MM.1S (cell line): ENCODE measurements at regions not wholly inside any gene's neighbourhood (a gene's known extent, or its start where the extent isn't known, plus 50 kb on each side); places are given as distances from the start of the nearest gene placed in this dataset.

Source experiments
- DNase-seq: peaks from one replicate; pipeline ENCODE4 v3.0.0-alpha.2; 2015
- H2AFZ ChIP-seq: fragments of 300-600 bp; sonication (generic); 2 replicates; pipeline ENCODE4 v1.6.0; 2016; ENCODE audit warnings: antibody characterized with exemption, low read length
- H3F3A ChIP-seq: fragments of 300-600 bp; sonication (generic); 2 replicates; pipeline ENCODE4 v1.6.1; 2016; ENCODE audit warnings: mild to moderate bottlenecking, antibody characterized with exemption, low read length, moderate library complexity, mixed read lengths; ENCODE audit not compliant: insufficient read depth
- H3K27ac ChIP-seq: fragments of 300-600 bp; sonication (generic); 2 replicates; pipeline ENCODE4 v1.5.1; 2016; ENCODE audit warnings: mild to moderate bottlenecking, low read length
- H3K27me3 ChIP-seq: fragments of 300-600 bp; sonication (generic); replicated peaks from 2 replicates; pipeline ENCODE4 v1.6.0; 2016; ENCODE audit warnings: low read length; ENCODE audit not compliant: insufficient read depth
- H3K36me3 ChIP-seq: fragments of 300-600 bp; sonication (generic); replicated peaks from 2 replicates; pipeline ENCODE4 v1.6.1; 2016; ENCODE audit warnings: mild to moderate bottlenecking, low read length, mixed read lengths; ENCODE audit not compliant: insufficient read depth
- H3K4me1 ChIP-seq: fragments of 300-600 bp; sonication (generic); 2 replicates; pipeline ENCODE4 v1.6.1; 2016; ENCODE audit warnings: low read length, mixed read lengths
- H3K4me2 ChIP-seq: fragments of 300-600 bp; sonication (generic); 2 replicates; pipeline ENCODE4 v1.6.0; 2016; ENCODE audit warnings: low read depth, low read length
- H3K4me3 ChIP-seq: fragments of 300-600 bp; sonication (generic); 2 replicates; pipeline ENCODE4 v1.5.1; 2016; ENCODE audit warnings: low read length, mixed read lengths
- H3K79me2 ChIP-seq: fragments of 300-600 bp; sonication (generic); 2 replicates; pipeline ENCODE4 v1.6.1; 2016; ENCODE audit warnings: mixed run types, low read length, mixed read lengths
- H3K9ac ChIP-seq: fragments of 300-600 bp; sonication (generic); 2 replicates; pipeline ENCODE4 v1.6.1; 2016; ENCODE audit warnings: low read length, mixed read lengths
- H3K9me2 ChIP-seq: fragments of 300-600 bp; sonication (generic); replicated peaks from 2 replicates; pipeline ENCODE4 v1.6.1; 2016; ENCODE audit warnings: mild to moderate bottlenecking, low read length, mixed read lengths; ENCODE audit not compliant: insufficient read depth
- H3K9me3 ChIP-seq: fragments of 300-600 bp; sonication (generic); replicated peaks from 2 replicates; pipeline ENCODE4 v1.6.1; 2016; ENCODE audit warnings: mild to moderate bottlenecking, low read length, mixed read lengths; ENCODE audit not compliant: insufficient read depth
- H4K20me1 ChIP-seq: fragments of 300-600 bp; sonication (generic); 2 replicates; pipeline ENCODE4 v1.6.1; 2016; ENCODE audit warnings: mild to moderate bottlenecking, low read length, moderate library complexity, mixed read lengths; ENCODE audit not compliant: insufficient read depth
- EZH2 ChIP-seq: fragments of 300-600 bp; sonication (generic); optimal IDR thresholded peaks from 2 replicates; pipeline ENCODE3; 2017; ENCODE audit warnings: low read depth, mild to moderate bottlenecking, antibody characterized with exemption, low read length, mixed read lengths
- EZH2phosphoT487 ChIP-seq: fragments of 300-600 bp; sonication (generic); IDR thresholded peaks from 2 replicates; pipeline ENCODE4 v1.6.1; 2018; ENCODE audit warnings: antibody characterized with exemption, low read length
- TF ChIP-seq, protein P1 (sequence below): fragments of 300-600 bp; sonication (generic); IDR thresholded peaks from 2 replicates; pipeline ENCODE4 v1.5.1; 2016; ENCODE audit warnings: antibody characterized with exemption, low read length, mixed read lengths

DNA sequence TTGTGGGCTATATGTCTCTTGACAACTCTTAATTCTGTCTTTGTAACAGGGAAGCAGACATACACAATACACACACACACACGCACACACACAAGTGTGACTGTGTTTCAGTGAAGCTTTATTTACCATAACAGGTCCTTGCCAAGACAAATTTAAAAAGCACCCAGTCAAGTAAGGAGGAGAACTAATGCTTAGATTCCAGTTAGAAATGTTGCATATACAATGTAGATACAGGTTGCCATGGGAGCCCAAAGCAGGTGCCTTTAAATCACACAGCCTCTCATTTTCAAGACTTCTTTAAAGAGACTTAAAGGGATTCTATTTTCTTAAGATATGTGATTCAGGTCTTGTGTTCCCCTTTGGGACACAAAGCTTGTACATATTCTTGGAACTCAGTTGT lies 1551.9 kb downstream of the EFNB2 start:
- Histone ChIP-seq H3K4me3 (no peak overlapping the region), H3K9ac (no peak overlapping the region), H3K27ac (no peak overlapping the region), H3K9me2 (no peaks in the 10 kb centered on the region), H3K27me3 (peaks cover 69% of the 10 kb centered on the region), H3F3A (peaks cover 18% of the 10 kb centered on the region), H3K9me3 (no peaks in the 10 kb centered on the region), H4K20me1 (no peaks in the 10 kb centered on the region; the same call in 1 of the 2 replicates), H3K4me2 (peak overlapping the region; percentile 21; the same call in 1 of the 2 replicates), H3K79me2 (no peaks in the 10 kb centered on the region), H2AFZ (no peak overlapping the region), H3K36me3 (no peaks in the 10 kb centered on the region), H3K4me1 (peaks cover 21% of the 10 kb centered on the region)
- TF ChIP-seq, protein P1, sequence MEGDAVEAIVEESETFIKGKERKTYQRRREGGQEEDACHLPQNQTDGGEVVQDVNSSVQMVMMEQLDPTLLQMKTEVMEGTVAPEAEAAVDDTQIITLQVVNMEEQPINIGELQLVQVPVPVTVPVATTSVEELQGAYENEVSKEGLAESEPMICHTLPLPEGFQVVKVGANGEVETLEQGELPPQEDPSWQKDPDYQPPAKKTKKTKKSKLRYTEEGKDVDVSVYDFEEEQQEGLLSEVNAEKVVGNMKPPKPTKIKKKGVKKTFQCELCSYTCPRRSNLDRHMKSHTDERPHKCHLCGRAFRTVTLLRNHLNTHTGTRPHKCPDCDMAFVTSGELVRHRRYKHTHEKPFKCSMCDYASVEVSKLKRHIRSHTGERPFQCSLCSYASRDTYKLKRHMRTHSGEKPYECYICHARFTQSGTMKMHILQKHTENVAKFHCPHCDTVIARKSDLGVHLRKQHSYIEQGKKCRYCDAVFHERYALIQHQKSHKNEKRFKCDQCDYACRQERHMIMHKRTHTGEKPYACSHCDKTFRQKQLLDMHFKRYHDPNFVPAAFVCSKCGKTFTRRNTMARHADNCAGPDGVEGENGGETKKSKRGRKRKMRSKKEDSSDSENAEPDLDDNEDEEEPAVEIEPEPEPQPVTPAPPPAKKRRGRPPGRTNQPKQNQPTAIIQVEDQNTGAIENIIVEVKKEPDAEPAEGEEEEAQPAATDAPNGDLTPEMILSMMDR, result no peak
- TF ChIP-seq EZH2phosphoT487 (no peak), EZH2 (no peak)
- no peak for DNase-seq

DNA sequence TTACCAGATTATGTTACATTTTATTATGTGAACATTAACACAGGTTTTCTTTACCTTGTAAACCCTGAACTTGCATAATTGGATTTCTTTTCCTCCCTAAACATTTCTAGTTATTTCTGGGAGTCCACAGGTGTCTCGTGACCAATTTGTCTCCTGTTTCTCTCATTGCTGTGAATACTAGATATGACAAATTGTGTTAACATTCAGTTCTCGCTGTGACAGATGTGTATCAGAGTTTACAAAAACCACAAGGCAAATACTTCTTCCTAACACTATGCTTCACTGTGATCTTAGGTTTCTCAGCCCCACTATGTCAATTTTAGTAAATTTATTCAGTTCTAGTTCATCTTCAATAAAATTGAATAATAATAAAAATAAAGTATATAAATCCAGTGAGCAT lies 1554.9 kb downstream of the EFNB2 start:
- no peak for DNase-seq
- Histone ChIP-seq H3K4me2 (no peak overlapping the region), H3K9me2 (no peaks in the 10 kb centered on the region), H3K27me3 (peaks cover 75% of the 10 kb centered on the region), H3K9ac (no peak overlapping the region), H3K79me2 (no peaks in the 10 kb centered on the region), H3K27ac (no peak overlapping the region), H4K20me1 (no peaks in the 10 kb centered on the region; the same call in 1 of the 2 replicates), H2AFZ (no peak overlapping the region), H3K4me1 (peaks cover 32% of the 10 kb centered on the region), H3K36me3 (no peaks in the 10 kb centered on the region), H3K9me3 (no peaks in the 10 kb centered on the region), H3F3A (peaks cover 18% of the 10 kb centered on the region), H3K4me3 (no peak overlapping the region)
- no peak for TF ChIP-seq EZH2
- TF ChIP-seq, protein P1, result no peak
- no peak for TF ChIP-seq EZH2phosphoT487

DNA sequence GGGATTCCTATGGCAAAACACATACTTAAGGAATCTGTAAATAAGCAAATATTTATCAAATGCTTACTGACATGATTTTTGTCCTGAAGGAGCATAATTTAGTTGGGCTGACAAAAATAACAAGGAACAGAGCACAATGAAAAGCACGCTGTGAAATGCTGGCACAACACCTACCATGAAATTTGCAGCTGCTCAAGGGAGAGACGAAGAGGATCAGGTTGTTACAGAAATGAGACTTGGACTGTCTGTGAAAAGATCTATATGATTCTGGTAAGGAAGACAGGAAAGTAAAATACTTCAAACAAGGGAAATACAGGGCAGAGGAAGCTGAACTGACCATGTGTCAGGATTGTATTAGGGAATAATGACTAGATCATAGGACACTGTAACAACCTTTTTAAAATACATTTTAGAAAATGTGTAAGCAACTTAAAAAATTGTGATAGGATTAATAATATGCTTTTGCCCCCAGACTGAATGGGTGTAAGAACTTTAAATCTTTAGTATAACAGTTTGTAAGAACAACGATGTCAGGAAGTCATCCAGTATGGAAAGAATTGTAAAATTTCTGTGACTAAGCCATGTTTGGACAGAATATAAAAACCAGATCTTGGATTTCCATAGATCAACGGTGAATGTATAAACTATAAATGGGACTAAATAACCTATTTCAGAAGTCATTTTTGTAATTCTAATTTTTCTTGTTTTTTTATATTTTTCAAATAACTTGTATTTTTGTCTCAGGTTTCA lies 1556.0 kb downstream of the EFNB2 start:
- H3K4me1 ChIP-seq, result peaks cover 28% of the 10 kb centered on the region
- no peaks in the 10 kb centered on the region for H3K9me2 ChIP-seq
- H3K9ac ChIP-seq, result no peak overlapping the region
- H3F3A ChIP-seq, result peaks cover 7% of the 10 kb centered on the region
- H3K79me2 ChIP-seq, result no peaks in the 10 kb centered on the region
- H4K20me1 ChIP-seq, result no peaks in the 10 kb centered on the region
- TF ChIP-seq, protein P1, result no peak
- no peak for TF ChIP-seq EZH2
- no peak for TF ChIP-seq EZH2phosphoT487
- no peak overlapping the region for H3K27ac ChIP-seq
- no peak overlapping the region for H2AFZ ChIP-seq
- no peaks in the 10 kb centered on the region for H3K9me3 ChIP-seq
- no peak overlapping the region for H3K4me2 ChIP-seq
- H3K36me3 ChIP-seq, result no peaks in the 10 kb centered on the region
- no peak for DNase-seq
- no peak overlapping the region for H3K4me3 ChIP-seq
- peaks cover 68% of the 10 kb centered on the region for H3K27me3 ChIP-seq
